T-helper 1 cell (primary cell): ENCODE measurements at regions not wholly inside any gene's neighbourhood (a gene's known extent, or its start where the extent isn't known, plus 50 kb on each side); places are given as distances from the start of the nearest gene placed in this dataset.

Experiments
- DNase-seq, 5 donors: peaks; one replicate each; pipeline ENCODE4 v3.0.0-alpha.2; 2012 to 2020

GRCh38 chr2:62364791-62365528 lies 141.0 kb downstream of the TMEM17 start:
- no peak for DNase-seq

GRCh38 chr2:62363166-62363565 lies 142.8 kb downstream of the TMEM17 start:
- DNase-seq = no peak

GRCh38 chr2:62362561-62362960 lies 143.4 kb downstream of the TMEM17 start:
- no peak for DNase-seq

GRCh38 chr2:62361964-62362363 lies 144.0 kb downstream of the TMEM17 start:
- no peak for DNase-seq

- no peak for DNase-seq
Measured at GRCh38 chr2:62354771-62355561, 151.0 kb downstream of the TMEM17 start.

GRCh38 chr2:62352031-62352430 lies 154.0 kb downstream of the TMEM17 start:
- DNase-seq = no peak

GRCh38 chr2:62349788-62350187 lies 153.9 kb downstream of the B3GNT2 start:
- DNase-seq = no peak

GRCh38 chr2:62348700-62349099 lies 152.8 kb downstream of the B3GNT2 start:
- DNase-seq = no peak

- no peak for DNase-seq
Measured at GRCh38 chr2:62347563-62348270, 151.8 kb downstream of the B3GNT2 start.

GRCh38 chr2:62344472-62344871 lies 148.6 kb downstream of the B3GNT2 start:
- peak in 1 of 5 donors; percentile 9 for DNase-seq

GRCh38 chr2:62343636-62344337 lies 147.9 kb downstream of the B3GNT2 start:
- DNase-seq = no peak

- no peak for DNase-seq
Measured at GRCh38 chr2:62343206-62343605, 147.3 kb downstream of the B3GNT2 start.

GRCh38 chr2:62340994-62341484 lies 145.1 kb downstream of the B3GNT2 start:
- DNase-seq = no peak

- DNase-seq = no peak
Measured at GRCh38 chr2:62339837-62340236, 143.9 kb downstream of the B3GNT2 start.

- no peak for DNase-seq
Measured at GRCh38 chr2:62339413-62339812, 143.5 kb downstream of the B3GNT2 start.

GRCh38 chr2:62338111-62338510 lies 142.2 kb downstream of the B3GNT2 start:
- DNase-seq = no peak

- DNase-seq = no peak
Measured at GRCh38 chr2:62337403-62337802, 141.5 kb downstream of the B3GNT2 start.

- DNase-seq = no peak
Measured at GRCh38 chr2:62335612-62336011, 139.7 kb downstream of the B3GNT2 start.

GRCh38 chr2:62334440-62335058 lies 138.6 kb downstream of the B3GNT2 start:
- DNase-seq = no peak

GRCh38 chr2:62334009-62334408 lies 138.1 kb downstream of the B3GNT2 start:
- DNase-seq = no peak

GRCh38 chr2:62330959-62331358 lies 135.0 kb downstream of the B3GNT2 start:
- no peak for DNase-seq

GRCh38 chr2:62329797-62330196 lies 133.9 kb downstream of the B3GNT2 start:
- DNase-seq = no peak
